AG09309 (cell line): ENCODE measurements at regions not wholly inside any gene's neighbourhood (a gene's known extent, or its start where the extent isn't known, plus 50 kb on each side); places are given as distances from the start of the nearest gene placed in this dataset.

Source experiments
- DNase-seq: peaks from one replicate; pipeline ENCODE4 v3.0.0-alpha.2; 2010; ENCODE audit warnings: low read depth
- H3K4me3 ChIP-seq: 2 replicates; pipeline ENCODE4 v1.5.1; 2011; ENCODE audit warnings: mild to moderate bottlenecking, low read depth, low read length, moderate library complexity; ENCODE audit not compliant: control insufficient read depth
- CTCF ChIP-seq: IDR thresholded peaks from 2 replicates; pipeline ENCODE4 v1.5.1; 2011; ENCODE audit warnings: mild to moderate bottlenecking, low read depth, low read length, inconsistent platforms; ENCODE audit not compliant: insufficient read depth, control insufficient read depth; ENCODE audit errors: missing control alignments

DNA sequence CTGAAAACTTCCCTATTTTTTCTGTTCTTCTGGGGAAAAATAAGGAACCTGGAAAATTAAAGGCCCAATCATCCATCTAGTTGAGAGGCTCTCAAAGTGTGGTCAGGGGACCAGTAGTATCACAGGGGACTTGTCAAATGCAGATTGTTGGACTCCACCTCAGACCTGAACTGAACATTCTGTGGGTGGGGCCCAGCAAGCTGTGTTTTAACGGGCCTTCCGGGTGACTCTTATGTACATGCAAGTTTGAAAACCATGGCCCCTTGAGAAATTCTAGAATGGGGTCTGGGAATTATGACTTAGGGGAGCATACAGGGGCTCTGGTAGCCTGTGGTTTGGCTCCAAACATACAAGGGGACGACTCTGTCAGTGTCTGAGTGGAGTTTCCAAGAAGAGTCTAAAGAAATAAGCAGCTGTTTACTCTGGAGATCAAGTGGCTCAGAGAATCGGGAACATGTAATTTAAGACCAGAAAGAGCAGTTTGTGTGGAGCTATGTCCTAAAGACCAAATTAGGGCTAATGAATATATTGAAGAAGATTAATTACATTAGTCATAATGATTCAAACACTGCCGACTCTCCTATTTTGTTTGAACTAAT lies 177.4 kb downstream of the SLC28A3 start:
- no peak overlapping the region for H3K4me3 ChIP-seq
- DNase-seq: no peak
- TF ChIP-seq CTCF: no peak

- TF ChIP-seq CTCF: no peak
- no peak for DNase-seq
- H3K4me3 ChIP-seq: no peak overlapping the region
Observed at GRCh38 chr9:84166891-84167290, 173.7 kb downstream of the SLC28A3 start.

DNA sequence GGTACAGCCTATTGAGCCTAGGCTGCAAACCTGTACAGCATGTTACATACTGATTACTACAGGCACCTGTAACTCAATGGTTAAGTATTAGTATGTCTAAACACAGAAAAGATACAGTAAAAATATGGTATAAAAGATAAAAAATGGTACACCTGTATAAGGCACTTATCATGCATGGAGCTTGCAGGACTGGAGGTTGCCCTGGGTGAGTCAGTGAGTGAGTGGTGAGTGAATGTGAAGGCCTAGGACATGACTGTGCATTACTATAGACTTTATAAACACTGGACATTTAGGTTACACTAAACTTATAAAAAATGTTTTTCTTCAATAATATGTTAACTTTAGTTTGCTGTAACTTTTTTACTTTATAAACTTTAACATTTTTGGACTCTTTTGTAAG lies 171.3 kb downstream of the SLC28A3 start:
- no peak for TF ChIP-seq CTCF
- H3K4me3 ChIP-seq: no peak overlapping the region
- DNase-seq: no peak

GRCh38 chr9:84170521-84171141 lies 169.9 kb downstream of the SLC28A3 start:
- DNase-seq: peak; percentile 91
- TF ChIP-seq CTCF: no peak
- no peak overlapping the region for H3K4me3 ChIP-seq

DNA sequence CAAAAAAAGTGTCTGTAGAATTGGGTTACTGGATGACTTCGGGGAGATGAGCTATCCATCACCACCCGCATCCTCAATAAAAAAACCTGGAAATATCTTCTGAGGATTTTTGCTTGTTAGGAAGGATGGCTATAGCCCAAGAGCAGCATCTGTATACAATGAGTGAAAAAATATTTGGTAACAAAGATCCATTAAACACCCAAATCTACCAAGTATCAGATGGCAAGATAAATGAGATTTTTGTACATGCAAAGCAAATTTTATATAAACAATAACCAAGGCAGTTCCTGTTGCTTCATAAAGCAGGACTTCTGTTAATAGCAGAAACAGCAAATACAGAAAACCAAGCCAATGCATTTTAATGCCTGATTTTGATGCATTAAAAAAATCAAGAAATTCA lies 166.6 kb downstream of the SLC28A3 start:
- TF ChIP-seq CTCF: no peak
- DNase-seq: no peak
- H3K4me3 ChIP-seq: no peak overlapping the region

GRCh38 chr9:84174486-84174885 lies 166.1 kb downstream of the SLC28A3 start:
- no peak overlapping the region for H3K4me3 ChIP-seq
- DNase-seq: no peak
- TF ChIP-seq CTCF: no peak
